GM18505 (cell line): ENCODE measurements at regions not wholly inside any gene's neighbourhood (a gene's known extent, or its start where the extent isn't known, plus 50 kb on each side); places are given as distances from the start of the nearest gene placed in this dataset.

Experiments used
- ATAC-seq: cut with Tn5 transposase; IDR thresholded peaks from one replicate; pipeline ENCODE4 v1.9.1; 2021; ENCODE audit not compliant: unreplicated experiment
- POLR2A ChIP-seq: IDR thresholded peaks from 4 replicates; pipeline ENCODE4 v1.6.1; 2011; ENCODE audit warnings: borderline replicate concordance; ENCODE audit not compliant: insufficient read depth, insufficient read length; ENCODE audit errors: extremely low read depth

- ATAC-seq: no peak
- TF ChIP-seq POLR2A: no peak
These were observed 142.8 kb downstream of the PJA1 start for GRCh38 chrX:69022430-69022829.

- no peak for TF ChIP-seq POLR2A
These were observed 143.9 kb downstream of the PJA1 start for GRCh38 chrX:69021141-69021960.

GRCh38 chrX:69020316-69020715, 144.9 kb downstream of the PJA1 start:
- ATAC-seq: no peak
- TF ChIP-seq POLR2A: no peak

More at GRCh38 chrX:69021141-69021960, 143.9 kb downstream of the PJA1 start:
- ATAC-seq: no peak

- no peak for ATAC-seq
- TF ChIP-seq POLR2A: no peak
These were observed 146.0 kb downstream of the PJA1 start for GRCh38 chrX:69019073-69019890.

- ATAC-seq: no peak
- no peak for TF ChIP-seq POLR2A
These were observed 146.7 kb downstream of the PJA1 start for GRCh38 chrX:69018416-69019072.

GRCh38 chrX:69016293-69016941, 148.8 kb downstream of the PJA1 start:
- no peak for ATAC-seq
- TF ChIP-seq POLR2A: no peak

- no peak for TF ChIP-seq POLR2A
- ATAC-seq: no peak
These were observed 149.5 kb downstream of the PJA1 start for GRCh38 chrX:69015564-69016292.

- no peak for TF ChIP-seq POLR2A
- no peak for ATAC-seq
These were observed 150.1 kb downstream of the PJA1 start for GRCh38 chrX:69015156-69015555.

GRCh38 chrX:69014200-69014599, 151.1 kb downstream of the PJA1 start:
- no peak for ATAC-seq
- no peak for TF ChIP-seq POLR2A

GRCh38 chrX:69010339-69010738, 154.9 kb downstream of the PJA1 start:
- no peak for TF ChIP-seq POLR2A
- no peak for ATAC-seq

- ATAC-seq: no peak
- no peak for TF ChIP-seq POLR2A
These were observed 164.4 kb downstream of the PJA1 start for GRCh38 chrX:69000877-69001276.

GRCh38 chrX:68999931-69000330, 165.3 kb downstream of the PJA1 start:
- no peak for ATAC-seq
- TF ChIP-seq POLR2A: no peak
